ENCODE measurements at regions not wholly inside any gene's neighbourhood (a gene's known extent, or its start where the extent isn't known, plus 50 kb on each side); places are given as distances from the start of the nearest gene placed in this dataset.

GRCh38 chr5:144084971-144085370 lies 85.5 kb downstream of the YIPF5 start:
- no peak for DNase-seq

DNA sequence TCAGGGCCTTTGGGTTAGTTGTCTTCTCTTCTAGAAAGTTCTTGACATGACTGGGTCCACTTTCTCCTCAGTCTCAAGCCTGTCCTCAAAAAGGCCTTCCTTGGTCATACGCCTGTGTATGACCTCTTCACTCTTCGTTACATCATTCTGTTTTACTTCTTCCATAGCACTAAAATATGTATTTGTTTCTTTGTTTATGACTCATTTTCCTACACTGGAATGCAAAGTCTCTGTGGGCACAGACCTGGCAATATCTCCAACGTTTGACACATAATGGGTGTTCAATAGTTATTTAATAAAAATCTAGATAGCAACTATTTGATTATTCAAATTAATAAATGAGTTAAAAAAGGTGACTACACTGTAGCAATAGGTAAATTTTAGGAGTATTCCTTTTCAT lies 85.1 kb downstream of the YIPF5 start:
- no peak for DNase-seq

GRCh38 chr5:144086295-144086694 lies 84.2 kb downstream of the YIPF5 start:
- no peak for DNase-seq

DNA sequence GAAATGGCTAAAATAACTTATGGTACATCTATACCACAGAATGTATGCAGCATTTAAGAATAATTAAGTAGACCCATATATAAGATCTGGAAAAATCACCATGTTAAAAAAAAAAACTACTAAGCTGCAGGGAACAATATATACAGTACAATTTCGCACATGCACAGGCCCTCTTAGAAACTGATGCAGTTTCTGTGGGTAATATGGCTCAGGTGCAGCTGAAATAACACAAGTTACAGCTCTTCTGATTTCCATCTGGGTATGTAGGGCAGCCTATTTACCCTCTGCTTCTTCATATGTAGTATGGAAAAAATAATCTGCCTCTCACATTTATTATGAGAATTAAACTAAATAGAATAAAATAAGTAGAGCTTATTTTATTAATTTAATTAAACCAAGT lies 82.9 kb downstream of the YIPF5 start:
- DNase-seq: no peak

GRCh38 chr5:144088206-144089064 lies 82.0 kb downstream of the YIPF5 start:
- no peak for DNase-seq

- DNase-seq: no peak
Measured at GRCh38 chr5:144089401-144090021, 80.9 kb downstream of the YIPF5 start.

DNA sequence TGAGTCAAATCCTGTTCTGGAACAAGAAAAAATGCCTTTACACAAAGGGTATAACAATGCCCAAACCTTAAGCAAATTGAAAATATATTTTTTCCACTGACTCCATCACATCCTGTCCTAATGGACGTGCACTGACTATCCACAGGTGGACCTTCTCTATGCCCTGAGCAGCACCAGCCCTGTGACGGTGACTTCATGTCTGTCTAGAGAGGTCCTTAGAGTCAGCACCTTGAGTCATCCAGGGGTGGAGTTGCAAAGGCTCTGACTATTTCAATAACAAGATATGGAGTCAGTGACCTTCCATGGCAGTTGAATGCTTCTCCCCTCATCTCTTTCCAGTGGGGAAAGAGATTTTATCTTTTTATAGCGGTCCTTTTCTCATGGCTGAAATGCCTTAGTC lies 78.0 kb downstream of the YIPF5 start:
- DNase-seq: no peak

- no peak for DNase-seq
Measured at GRCh38 chr5:144093400-144093799, 77.1 kb downstream of the YIPF5 start.

DNA sequence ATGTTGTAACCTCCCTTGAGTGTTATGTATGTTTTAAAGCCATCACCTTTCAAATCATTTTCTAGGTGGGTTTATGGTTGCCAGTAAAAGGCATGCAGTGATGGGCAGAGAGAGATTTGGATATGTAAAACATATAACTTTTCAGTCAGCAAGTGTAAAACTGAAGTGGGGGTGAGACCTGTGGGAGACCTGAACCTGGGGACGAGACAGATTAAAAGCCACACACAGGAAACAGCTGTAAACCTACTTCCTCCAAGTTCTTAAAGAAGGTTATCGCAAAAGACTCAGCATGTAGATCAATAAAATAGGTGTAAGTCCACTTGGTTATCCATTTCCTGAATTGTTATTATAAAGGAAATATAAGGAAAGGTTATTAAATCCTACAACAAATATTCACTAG lies 76.6 kb downstream of the YIPF5 start:
- no peak for DNase-seq

DNA sequence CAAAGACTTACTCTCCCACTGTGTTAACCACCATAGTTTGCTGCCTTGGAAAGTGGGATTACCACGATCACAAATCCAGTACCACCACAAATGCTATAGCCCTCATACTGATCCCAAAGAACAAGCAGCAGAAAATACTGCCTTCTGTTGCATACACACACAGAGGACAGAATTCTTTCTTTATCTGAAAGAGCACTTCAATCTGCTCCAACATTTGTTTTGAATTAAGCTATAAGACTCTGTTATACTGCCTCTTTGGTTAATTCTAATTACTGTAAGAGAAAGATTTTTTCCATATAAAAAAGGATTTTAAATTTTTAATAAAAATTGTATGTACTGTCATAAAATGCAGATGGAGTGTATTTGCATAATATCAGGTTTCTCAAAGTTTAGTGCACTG lies 69.8 kb downstream of the YIPF5 start:
- DNase-seq: no peak

GRCh38 chr5:144101616-144102015 lies 68.8 kb downstream of the YIPF5 start:
- no peak for DNase-seq

DNA sequence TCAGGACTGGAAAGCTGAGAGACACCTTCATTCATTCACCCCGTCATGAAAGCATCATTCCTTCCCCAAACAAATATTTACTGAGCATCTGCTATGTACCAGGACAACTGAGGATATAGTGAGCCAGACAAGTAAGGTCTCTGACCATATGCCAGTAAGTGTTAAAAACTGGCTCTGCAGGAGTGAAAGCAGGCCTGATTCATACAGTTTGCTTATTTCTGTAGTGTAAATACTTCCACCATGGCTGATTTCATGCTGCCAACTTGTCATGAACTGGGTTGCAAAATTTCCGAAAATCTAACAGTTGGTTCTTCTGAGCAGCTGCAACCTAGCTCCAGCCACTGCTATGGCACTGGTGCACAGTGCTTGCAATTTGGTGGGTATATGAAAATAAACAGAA lies 68.1 kb downstream of the YIPF5 start:
- DNase-seq: no peak

- no peak for DNase-seq
Measured at GRCh38 chr5:144102979-144103378, 67.5 kb downstream of the YIPF5 start.

DNA sequence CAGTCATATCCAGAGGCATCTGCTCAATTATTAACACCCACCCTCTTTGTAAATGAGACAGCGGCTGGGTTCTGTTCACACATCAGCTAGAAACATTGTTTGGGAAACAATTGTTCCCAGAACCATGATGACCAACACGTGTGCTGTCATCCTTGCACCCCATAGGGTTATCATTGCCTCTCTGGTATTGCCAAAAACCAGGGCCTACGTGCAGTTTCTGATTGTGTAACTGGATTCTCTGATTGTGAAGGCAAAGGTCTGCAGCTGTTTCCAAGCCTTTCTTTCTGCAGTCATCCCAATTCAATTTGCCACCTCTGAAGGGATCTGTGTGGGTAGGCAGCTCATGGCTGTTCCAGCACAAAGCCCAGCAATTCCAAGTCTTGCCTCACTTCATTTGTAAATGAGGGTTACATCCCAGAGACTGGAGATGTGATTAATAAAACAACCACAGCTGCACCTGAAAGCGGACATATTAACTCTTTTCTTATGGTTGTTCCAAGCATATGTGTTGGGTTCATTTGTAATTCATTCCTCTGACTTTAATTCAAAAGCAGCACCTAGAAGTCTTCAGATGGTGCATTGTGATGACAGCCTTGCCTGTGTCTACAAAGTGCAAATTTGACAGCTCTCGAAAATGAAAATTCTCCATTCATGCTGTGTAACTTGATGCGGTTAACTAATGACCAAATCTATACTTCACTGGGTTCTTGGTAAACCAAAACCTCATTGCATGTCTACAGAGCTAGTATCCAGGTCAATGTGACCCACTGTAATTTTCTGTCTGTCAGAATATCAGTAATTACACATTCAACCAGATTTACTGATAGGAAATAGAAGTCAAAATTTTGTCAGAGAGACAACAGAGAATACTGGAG lies 66.6 kb downstream of the YIPF5 start:
- no peak for DNase-seq

DNA sequence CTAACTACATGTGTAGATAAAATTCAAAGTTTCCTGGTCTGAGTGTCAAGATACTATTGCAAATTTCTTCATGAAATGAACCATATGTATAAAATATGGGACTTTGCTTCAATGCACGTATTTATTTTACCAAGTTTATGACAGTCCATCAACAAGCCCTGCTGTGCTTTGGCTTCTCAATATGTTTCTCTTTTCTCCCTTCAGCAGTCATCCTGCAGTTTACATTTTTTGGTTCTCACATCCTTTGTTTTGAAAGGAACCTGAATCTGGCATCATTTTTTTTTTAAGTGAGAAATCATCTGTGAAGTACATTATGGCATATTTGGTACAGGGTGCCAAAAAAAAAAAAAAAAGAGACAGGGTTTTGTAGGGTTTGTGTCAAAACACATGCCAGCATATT lies 65.1 kb downstream of the YIPF5 start:
- DNase-seq: no peak

DNA sequence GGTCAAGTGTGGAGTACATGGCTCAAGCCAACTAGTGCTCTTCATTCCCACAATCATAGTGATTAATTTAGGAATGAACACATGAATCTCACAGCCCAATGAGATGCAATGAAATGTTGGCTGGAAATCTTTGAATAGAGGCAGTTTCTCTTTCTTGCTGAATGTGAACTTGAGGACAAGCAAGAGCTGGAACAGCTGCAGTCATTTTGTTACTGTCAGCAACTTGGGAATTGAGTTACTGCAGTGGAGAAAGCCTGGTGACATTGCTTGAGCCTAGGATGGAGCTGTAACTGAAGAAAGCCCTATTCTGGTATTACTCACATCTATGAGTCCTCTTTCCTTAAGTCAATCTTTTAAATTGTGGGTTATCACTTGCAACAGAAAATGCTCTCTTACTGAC lies 62.3 kb downstream of the YIPF5 start:
- no peak for DNase-seq
